Hepatic stellate cell (primary cell): ENCODE measurements at regions not wholly inside any gene's neighbourhood (a gene's known extent, or its start where the extent isn't known, plus 50 kb on each side); places are given as distances from the start of the nearest gene placed in this dataset.
A peak's percentile ranks its signal among the peaks of the same experiment; 100 is the strongest.

Experiments
- DNase-seq: peaks from one replicate; pipeline ENCODE4 v3.0.0; 2011; ENCODE audit warnings: low spot score

DNA sequence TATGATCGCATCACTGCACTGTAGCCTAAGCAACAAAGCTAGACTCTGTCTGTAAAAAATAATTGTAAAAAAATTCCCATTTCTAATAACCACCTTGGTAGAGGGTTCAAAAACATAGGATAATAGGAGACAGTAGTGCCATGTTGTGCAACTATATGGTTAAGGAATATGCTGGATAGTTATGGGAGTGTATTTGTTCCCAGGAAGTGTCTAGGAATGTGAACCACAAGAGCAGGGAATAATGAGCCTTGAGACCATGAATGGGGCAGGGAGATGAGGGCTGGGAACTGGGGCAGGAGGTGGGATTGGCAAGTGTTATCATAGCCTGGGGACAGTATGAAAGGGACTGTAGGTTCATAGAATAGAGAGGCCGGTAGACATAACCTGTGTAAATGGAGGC lies 50.4 kb downstream of the RUSC2 start:
- no peak for DNase-seq

DNA sequence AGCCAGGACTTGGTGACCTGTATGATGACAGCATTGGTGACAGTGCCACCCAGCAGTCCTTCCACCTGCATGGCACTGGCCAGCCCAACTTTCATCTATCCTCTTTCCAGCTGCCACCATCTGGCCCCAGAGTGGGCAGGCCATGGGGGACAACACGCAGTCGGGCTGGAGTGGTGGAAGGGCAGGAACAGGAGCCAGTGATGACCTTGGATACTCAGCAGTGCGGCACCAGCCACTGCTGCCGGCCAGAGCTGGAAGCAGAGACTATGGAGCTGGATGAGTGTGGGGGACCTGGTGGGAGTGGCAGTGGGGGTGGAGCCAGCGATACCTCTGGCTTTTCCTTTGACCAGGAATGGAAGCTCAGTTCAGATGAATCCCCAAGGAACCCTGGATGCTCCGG lies 56.9 kb downstream of the RUSC2 start:
- no peak for DNase-seq

DNA sequence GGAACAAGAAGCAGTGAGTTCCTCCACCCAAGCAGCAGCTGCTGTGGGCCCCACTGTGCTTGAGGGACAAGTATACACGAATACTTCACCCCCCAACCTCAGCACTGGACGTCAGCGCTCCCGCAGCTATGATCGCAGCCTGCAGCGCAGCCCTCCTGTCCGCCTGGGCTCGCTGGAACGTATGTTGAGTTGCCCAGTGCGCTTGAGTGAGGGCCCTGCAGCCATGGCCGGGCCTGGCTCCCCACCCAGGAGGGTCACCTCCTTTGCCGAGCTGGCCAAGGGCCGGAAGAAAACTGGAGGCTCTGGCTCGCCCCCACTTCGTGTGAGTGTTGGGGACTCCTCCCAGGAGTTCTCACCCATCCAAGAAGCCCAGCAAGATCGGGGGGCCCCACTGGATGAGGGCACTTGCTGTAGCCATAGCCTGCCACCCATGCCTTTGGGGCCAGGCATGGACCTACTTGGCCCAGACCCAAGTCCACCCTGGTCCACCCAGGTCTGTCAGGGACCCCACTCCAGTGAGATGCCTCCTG lies 57.1 kb upstream of the TESK1 start:
- DNase-seq = no peak

DNA sequence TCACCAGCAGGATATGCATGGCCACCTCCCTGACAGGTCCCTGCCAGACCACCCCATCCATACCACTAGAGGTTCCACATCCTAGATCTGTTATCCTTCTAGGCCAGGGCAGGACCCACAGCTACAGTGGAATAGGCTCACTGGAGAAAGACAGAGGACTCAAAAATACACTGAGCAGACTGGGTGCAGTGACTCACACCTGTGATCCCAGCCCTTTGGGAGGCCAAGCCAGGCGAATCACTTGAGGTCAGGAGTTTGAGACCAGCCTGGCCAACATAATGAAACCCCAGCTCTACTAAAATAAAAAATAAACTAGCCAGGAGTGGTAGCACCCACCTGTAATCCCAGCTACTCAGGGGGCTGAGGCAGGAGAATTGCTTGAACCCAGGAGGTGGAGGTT lies 56.5 kb upstream of the TESK1 start:
- DNase-seq = no peak

DNA sequence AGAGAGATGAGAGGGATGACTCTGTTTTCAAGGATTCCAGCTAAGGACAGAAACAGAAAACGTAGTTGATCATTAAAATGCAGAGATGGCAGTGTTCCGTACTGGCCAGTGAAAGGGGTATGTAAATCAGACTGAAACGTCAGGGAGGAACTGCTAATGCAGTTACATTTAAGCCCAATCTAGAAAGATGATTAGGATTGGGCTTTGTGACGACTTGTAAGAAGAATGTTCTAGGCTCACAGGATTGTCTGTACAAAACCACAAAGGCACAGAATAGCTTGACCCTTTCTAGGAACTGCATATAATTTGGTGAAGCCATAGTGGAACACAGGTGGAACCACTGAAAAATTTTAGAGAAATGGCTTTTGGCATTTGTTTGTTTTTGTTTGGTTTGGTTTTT lies 55.6 kb upstream of the TESK1 start:
- DNase-seq = no peak

DNA sequence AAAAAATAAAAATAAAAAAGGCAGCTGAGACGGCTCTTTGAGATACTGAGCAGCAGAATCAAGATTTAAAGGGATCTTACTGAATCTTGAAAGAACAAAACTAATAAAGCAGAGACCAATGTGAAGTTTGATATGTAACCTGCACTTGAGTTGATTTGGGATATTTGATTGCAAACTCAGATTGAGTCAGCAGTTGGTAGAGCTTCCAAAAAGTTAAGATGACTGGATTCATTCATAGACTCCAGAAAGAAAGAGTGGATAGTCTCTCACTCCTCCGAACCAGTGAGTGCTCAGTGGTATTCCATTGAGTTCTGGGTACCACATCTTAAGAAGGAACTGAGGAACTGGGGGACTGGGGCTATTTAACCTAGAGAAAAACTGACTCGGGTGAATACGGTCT lies 52.7 kb upstream of the TESK1 start:
- no peak for DNase-seq

DNA sequence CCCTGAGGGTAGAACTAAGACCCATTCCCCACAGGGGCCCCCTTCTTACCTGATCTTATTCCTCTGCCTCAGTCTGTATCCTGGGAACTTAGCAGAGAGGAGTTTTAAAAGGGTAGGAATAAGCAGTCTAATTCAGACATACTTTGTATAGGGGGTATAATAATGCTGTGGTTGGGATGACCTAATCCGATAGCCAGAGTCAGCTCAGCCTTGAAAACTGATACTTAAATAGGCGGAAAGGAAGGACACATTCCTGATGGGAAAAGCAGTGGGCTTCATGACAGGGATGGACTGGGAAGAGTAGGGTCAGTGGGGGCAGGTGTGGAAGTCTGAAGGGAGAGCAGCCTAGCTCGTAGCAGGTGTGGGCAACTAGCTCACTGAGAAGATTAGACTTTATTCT lies 52.2 kb upstream of the TESK1 start:
- DNase-seq = no peak

DNA sequence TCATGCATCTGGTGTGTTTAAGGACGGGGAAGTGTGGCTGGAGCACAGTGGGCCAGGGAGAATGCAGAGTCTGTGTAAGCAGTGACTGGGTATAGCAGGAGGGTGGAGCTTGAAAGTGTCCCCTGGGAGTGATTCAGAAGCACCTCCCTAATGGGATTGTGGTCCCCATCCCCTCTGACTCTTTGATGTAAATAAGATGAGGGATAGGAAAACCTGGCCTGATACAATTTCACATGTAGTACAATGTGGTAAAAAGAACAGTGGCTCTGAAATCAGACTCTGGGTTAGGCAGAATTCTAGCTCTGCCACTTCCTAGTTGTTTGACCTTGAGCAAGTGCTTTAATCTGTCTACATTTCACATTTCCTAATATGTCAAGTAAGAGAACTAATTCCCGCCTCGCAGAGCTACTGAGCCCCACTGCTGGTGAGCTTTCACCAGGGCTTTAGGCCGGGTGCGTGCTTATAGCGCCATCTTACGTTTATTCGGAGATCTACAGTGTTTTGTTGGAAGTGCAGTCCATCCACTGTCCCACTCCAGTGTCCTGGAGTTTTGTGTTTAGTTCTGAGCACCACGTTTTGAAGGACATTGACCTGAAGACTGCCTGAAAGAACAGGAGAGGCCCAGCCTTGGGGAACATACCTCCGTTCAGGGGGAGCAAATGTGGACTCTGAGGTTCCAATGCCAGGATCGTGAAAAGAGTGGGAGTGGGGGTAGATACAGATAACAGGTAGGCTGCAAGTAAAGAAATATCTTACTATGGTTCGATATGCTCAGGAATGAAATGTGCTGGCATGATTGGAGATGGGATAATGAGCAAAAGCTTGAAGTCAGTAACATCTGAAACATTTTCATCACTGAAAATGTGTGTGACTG lies 51.2 kb upstream of the TESK1 start:
- DNase-seq = peak; percentile 87

DNA sequence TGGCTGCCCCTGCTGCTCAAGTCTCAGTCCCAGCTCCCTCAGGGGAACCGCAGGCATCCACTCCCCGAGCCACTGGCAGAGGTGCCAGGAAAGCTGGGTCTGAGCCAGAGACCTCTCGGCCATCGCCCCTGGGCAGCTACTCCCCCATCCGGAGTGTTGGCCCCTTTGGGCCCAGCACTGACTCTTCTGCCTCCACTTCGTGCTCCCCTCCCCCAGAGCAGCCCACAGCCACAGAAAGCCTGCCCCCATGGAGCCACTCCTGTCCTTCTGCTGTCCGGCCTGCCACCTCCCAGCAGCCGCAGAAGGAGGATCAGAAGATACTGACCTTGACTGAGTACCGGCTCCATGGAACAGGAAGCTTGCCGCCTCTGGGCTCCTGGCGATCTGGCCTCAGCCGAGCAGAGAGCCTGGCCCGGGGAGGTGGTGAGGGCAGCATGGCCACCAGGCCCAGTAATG lies 49.8 kb upstream of the TESK1 start:
- no peak for DNase-seq
